Kidney (tissue), 13 donors: ENCODE measurements at regions not wholly inside any gene's neighbourhood (a gene's known extent, or its start where the extent isn't known, plus 50 kb on each side); places are given as distances from the start of the nearest gene placed in this dataset.

ENCODE experiments used
- DNase-seq, 5 donors: peaks; one replicate each; pipeline ENCODE4 v3.0.0-alpha.2; 2013 to 2020
- FAIRE-seq: peaks from 2 replicates; lab custom pipeline; 2012; peaks lifted over from hg19 to GRCh38; lab: Jason Lieb, UNC
- H3K27ac ChIP-seq, 2 donors: one replicate each; pipeline ENCODE4 v1.7.0; 2013; ENCODE audit warnings: low read depth in 2 of 2, low read length in 2 of 2, inconsistent platforms in 1 of 2
- H3K27me3 ChIP-seq: one replicate; pipeline ENCODE4 v1.7.1; 2013; ENCODE audit warnings: low read length, inconsistent platforms; ENCODE audit not compliant: control insufficient read depth, insufficient read depth
- H3K36me3 ChIP-seq, 3 donors: one replicate each; pipeline versions ENCODE4 v1.7.0 to v1.7.1; 2013; ENCODE audit warnings: low read length in 3 of 3, control low read depth in 1 of 3, inconsistent platforms in 1 of 3; ENCODE audit not compliant: insufficient read depth in 3 of 3, control insufficient read depth in 2 of 3
- H3K4me1 ChIP-seq, 3 donors: one replicate each; pipeline versions ENCODE4 v1.7.0 to v1.7.1; 2013; ENCODE audit warnings: low read length in 3 of 3, inconsistent platforms in 1 of 3, low read depth in 1 of 3; ENCODE audit not compliant: control insufficient read depth in 2 of 3, insufficient read depth in 2 of 3
- H3K4me3 ChIP-seq, 3 donors: one replicate each; pipeline versions ENCODE4 v1.7.0 to v1.8.1; 2013; ENCODE audit warnings: low read length in 3 of 3, control low read depth in 1 of 3, inconsistent platforms in 1 of 3
- H3K9ac ChIP-seq, 3 donors: one replicate each; pipeline versions ENCODE4 v1.7.0 to v1.7.1; 2013; ENCODE audit warnings: low read length in 3 of 3, control low read depth in 1 of 3, inconsistent platforms in 1 of 3
- H3K9me3 ChIP-seq, 3 donors: one replicate each; pipeline versions ENCODE4 v1.7.0 to v1.7.1; 2013; ENCODE audit warnings: low read length in 3 of 3, control low read depth in 1 of 3, inconsistent platforms in 1 of 3; ENCODE audit not compliant: control insufficient read depth in 2 of 3, insufficient read depth in 1 of 3
- CTCF ChIP-seq: IDR thresholded peaks from 3 replicates; pipeline ENCODE4 v1.5.1; 2012; ENCODE audit warnings: mild to moderate bottlenecking, moderate library complexity, borderline replicate concordance; ENCODE audit not compliant: insufficient read depth; ENCODE audit errors: extremely low read depth
- intact Hi-C: fragments of 100-400 bp; cut with DNase I; formaldehyde crosslinking; loops from one replicate; pipeline ENCODE4 v1.11.1; 2022
- donor health status: control.
- donor health status: control.
- donor health status: control.
- donor health status: control.
- donor health status: control.
- donor health status: DM: yes; HTN: yes; CAD: no.
- donor health status: Normal renal cell carcinoma (clear cell type).

GRCh38 chr10:131516285-131516684, 204.8 kb upstream of the TCERG1L start:
- H3K36me3 ChIP-seq: no peaks in the 10 kb centered on the region
- TF ChIP-seq CTCF: no peak
- intact Hi-C loops: no loop called here
- H3K9me3 ChIP-seq: peaks cover 0 to 2% (median 0%) of the 10 kb centered on the region in 3 donors
- H3K4me1 ChIP-seq: no peaks in the 10 kb centered on the region
- no peak overlapping the region for H3K4me3 ChIP-seq
- no peaks in the 10 kb centered on the region for H3K27me3 ChIP-seq
- H3K9ac ChIP-seq: no peak overlapping the region
- no peak for DNase-seq
- no peak for FAIRE-seq
- H3K27ac ChIP-seq: no peak overlapping the region

DNA sequence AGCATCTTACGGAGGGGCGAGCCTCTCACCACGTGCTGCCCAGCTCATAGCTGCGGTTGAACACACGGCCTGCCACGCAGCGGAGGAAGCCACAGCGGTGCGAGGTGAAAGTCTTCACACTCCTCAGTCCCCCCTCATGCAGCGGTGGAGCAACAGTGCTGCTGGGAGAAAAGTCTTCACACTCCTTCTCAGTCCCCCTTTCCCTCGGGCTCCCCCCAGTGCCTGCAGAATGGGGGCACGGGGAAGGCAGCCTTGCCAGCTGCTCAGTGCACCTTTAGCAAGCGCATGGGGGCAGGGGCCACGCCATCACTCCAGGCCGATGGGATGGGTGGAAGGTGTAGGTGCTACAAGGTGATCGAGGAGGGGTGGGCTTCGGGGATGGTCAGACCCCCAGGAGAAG, 206.3 kb upstream of the TCERG1L start:
- intact Hi-C loops: no loop called here
- no peak overlapping the region for H3K27ac ChIP-seq
- H3K36me3 ChIP-seq: no peaks in the 10 kb centered on the region
- DNase-seq: no peak
- no peaks in the 10 kb centered on the region for H3K4me1 ChIP-seq
- no peak overlapping the region for H3K9ac ChIP-seq
- no peak for FAIRE-seq
- TF ChIP-seq CTCF: no peak
- no peaks in the 10 kb centered on the region for H3K27me3 ChIP-seq
- no peaks in the 10 kb centered on the region for H3K9me3 ChIP-seq
- no peak overlapping the region for H3K4me3 ChIP-seq

DNA sequence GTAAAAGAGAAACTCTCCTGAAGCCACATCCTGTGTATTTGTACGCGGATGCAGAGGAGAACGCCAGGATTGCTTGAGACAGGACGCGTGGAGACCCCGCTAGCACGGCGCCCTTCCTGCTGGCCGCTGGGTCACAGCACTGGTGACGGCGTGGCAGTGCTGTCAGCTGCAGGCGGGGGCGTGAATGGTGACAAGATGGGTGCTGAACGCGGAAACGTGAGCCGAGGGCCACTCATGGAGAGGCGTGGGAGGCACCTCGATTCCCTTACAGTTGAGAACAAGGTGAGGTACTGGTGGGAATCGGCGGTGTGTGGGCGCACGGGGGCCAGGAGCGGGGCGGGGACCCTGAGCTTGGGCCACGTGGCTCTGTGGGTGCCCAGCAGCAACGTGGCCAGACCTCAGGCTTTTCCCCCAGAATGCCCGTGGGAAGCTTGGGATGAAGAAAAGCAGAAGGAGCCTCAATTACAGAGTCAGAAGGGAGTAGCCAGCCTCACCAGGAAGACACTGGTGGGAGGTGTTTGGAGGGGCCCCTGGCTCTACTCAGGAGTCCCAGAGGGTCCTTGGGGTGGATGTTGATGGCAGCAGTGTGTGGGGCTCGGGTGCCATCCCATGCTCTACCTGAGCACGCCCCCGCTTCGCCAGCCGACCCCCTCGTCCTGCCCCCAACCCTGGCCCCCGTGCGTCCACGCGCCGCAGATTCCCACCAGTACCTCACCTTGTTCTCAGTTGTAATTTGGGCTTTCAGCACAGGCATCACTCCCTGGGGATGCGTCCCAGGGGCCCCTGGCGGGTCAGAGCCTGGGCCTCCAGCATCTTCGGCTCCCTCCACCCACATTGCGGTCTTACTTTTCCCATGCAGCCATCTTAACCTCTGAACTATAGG, 208.4 kb upstream of the TCERG1L start:
- H3K9ac ChIP-seq: no peak overlapping the region
- H3K27ac ChIP-seq: no peak overlapping the region
- FAIRE-seq (no peak), DNase-seq (no peak)
- H3K9me3 ChIP-seq: peaks cover 0 to 2% (median 2%) of the 10 kb centered on the region in 3 donors
- H3K36me3 ChIP-seq: no peaks in the 10 kb centered on the region
- intact Hi-C loops: no loop called here
- TF ChIP-seq CTCF: no peak
- no peaks in the 10 kb centered on the region for H3K4me1 ChIP-seq
- H3K4me3 ChIP-seq: no peak overlapping the region
- H3K27me3 ChIP-seq: no peaks in the 10 kb centered on the region
